Osteocyte (in vitro differentiated cells): ENCODE measurements at regions not wholly inside any gene's neighbourhood (a gene's known extent, or its start where the extent isn't known, plus 50 kb on each side); places are given as distances from the start of the nearest gene placed in this dataset.

Source experiments
- DNase-seq: peaks from one replicate; pipeline ENCODE4 v3.0.0; 2021; ENCODE audit warnings: mixed read lengths; ENCODE audit not compliant: unreplicated experiment; ENCODE audit errors: extremely low spot score
- H3K27ac Mint-ChIP-seq: one replicate; pipeline ENCODE4 v1.8.0; 2021; ENCODE audit warnings: mild to moderate bottlenecking, mixed read lengths; ENCODE audit not compliant: unreplicated experiment
- H3K27me3 Mint-ChIP-seq: one replicate; pipeline ENCODE4 v1.8.0; 2021; ENCODE audit warnings: mixed read lengths; ENCODE audit not compliant: unreplicated experiment
- H3K36me3 Mint-ChIP-seq: one replicate; pipeline ENCODE4 v1.8.0; 2021; ENCODE audit warnings: mixed read lengths; ENCODE audit not compliant: unreplicated experiment
- H3K4me1 Mint-ChIP-seq: one replicate; pipeline ENCODE4 v1.8.0; 2021; ENCODE audit warnings: mixed read lengths; ENCODE audit not compliant: unreplicated experiment
- H3K4me3 Mint-ChIP-seq: one replicate; pipeline ENCODE4 v1.8.0; 2021; ENCODE audit warnings: mild to moderate bottlenecking, moderate library complexity, mixed read lengths; ENCODE audit not compliant: unreplicated experiment
- H3K9me3 Mint-ChIP-seq: one replicate; pipeline ENCODE4 v1.8.0; 2021; ENCODE audit warnings: mixed read lengths; ENCODE audit not compliant: unreplicated experiment
- TF ChIP-seq, protein P1 (sequence below): fragments of 200-600 bp; sonication (generic); IDR thresholded peaks from 2 replicates; pipeline ENCODE4 v1.5.0; 2021; ENCODE audit warnings: antibody characterized with exemption, mild to moderate bottlenecking, moderate library complexity

DNA sequence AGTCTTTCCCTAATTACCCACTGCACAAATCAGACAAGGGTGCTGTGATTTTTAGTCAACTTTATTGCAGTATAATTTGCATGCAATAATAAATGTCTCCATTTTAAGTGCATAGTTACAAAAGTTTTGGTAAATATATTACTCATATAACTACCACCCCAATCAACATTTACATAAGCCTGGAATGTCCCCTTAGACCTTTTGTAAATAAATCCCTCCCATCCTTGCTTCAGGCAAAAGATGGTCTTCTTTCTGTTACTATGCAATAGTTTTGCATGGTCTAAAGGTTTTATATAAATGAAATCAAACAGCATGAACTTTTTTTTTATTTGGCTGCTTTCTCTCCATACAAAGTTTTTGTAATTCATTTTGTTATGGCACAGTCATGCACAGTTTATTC, 235.4 kb downstream of the PYDC2 start:
- Mint-ChIP-seq H3K4me3 (no peak overlapping the region), H3K27me3 (peaks cover 3% of the 10 kb centered on the region), H3K9me3 (peaks cover 10% of the 10 kb centered on the region), H3K27ac (no peak overlapping the region), H3K36me3 (peaks cover 1% of the 10 kb centered on the region), H3K4me1 (no peaks in the 10 kb centered on the region)
- TF ChIP-seq, protein P1, sequence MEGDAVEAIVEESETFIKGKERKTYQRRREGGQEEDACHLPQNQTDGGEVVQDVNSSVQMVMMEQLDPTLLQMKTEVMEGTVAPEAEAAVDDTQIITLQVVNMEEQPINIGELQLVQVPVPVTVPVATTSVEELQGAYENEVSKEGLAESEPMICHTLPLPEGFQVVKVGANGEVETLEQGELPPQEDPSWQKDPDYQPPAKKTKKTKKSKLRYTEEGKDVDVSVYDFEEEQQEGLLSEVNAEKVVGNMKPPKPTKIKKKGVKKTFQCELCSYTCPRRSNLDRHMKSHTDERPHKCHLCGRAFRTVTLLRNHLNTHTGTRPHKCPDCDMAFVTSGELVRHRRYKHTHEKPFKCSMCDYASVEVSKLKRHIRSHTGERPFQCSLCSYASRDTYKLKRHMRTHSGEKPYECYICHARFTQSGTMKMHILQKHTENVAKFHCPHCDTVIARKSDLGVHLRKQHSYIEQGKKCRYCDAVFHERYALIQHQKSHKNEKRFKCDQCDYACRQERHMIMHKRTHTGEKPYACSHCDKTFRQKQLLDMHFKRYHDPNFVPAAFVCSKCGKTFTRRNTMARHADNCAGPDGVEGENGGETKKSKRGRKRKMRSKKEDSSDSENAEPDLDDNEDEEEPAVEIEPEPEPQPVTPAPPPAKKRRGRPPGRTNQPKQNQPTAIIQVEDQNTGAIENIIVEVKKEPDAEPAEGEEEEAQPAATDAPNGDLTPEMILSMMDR, result no peak
- no peak for DNase-seq

DNA sequence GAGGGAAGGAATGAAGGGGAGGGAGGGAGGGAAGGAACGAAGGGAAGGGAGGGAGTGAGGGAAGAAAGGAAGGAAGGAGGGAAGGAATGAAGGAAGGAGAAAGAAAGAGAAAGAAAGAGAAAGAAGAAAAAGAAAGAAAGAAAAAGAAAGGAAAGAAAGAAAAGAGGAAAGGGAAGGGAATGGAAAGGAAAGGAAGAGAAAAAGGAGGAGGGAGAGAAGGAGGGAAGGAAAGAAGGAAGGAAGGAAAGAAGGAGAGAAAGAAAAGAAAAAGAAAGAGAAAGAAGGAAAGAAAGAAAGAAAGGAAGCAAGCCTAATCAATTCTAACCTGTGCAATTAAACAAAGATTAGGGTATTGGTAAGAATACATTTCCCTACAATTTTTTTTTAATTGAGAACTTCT, 238.6 kb downstream of the PYDC2 start:
- no peak for DNase-seq
- TF ChIP-seq, protein P1, result no peak
- H3K36me3 Mint-ChIP-seq, result peaks cover 3% of the 10 kb centered on the region

DNA sequence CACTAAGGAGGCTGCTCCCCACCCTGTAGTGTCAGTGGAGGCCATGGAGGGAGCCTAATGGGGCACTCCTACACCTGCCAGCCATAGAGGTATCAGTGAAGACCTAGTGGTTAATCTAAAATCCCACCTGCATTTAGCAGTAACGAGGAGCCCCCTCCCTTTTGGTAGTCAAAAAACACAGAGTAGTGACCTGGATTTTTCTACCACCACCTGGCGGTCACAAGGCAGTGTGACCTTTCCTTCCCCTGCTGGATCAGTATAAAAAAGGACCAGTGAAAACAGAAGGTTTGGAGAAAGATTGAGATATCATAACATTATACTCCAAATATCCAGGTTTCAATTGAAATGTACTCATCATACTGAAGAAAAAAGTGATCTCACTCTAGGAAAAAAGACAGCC, 241.2 kb downstream of the PYDC2 start:
- H3K27ac Mint-ChIP-seq, result no peak overlapping the region

More for the DNA sequence above, 238.6 kb downstream of the PYDC2 start:
- H3K4me1 Mint-ChIP-seq, result no peaks in the 10 kb centered on the region
- no peak overlapping the region for H3K27ac Mint-ChIP-seq
- peaks cover 18% of the 10 kb centered on the region for H3K9me3 Mint-ChIP-seq
- H3K4me3 Mint-ChIP-seq, result no peak overlapping the region
- peaks cover 3% of the 10 kb centered on the region for H3K27me3 Mint-ChIP-seq

DNA sequence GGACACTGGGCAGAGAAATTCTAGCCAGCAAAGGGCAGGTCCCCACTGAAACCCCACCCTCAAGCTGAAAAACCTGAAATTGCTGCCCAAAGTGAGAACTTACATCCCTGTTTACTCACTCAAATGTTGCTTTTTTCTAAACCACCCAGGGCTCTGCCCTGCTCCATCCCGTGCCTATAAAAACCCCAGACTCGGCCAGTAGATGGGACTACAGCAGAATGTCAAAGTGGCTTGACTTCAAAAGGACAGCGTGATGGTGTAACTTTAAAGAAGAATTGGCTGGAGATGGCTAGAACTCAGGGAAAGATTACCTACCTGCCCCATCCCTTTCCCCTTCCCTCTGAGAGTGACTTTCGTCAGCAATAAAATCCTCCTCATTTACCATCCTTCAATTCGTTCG, 246.9 kb downstream of the PYDC2 start:
- Mint-ChIP-seq H3K27ac (no peak overlapping the region), H3K9me3 (peaks cover 15% of the 10 kb centered on the region), H3K36me3 (no peaks in the 10 kb centered on the region), H3K4me3 (no peak overlapping the region), H3K27me3 (peaks cover 12% of the 10 kb centered on the region), H3K4me1 (no peaks in the 10 kb centered on the region)
- TF ChIP-seq, protein P1, result no peak
- DNase-seq, result no peak

More for the DNA sequence above, 241.2 kb downstream of the PYDC2 start:
- H3K36me3 Mint-ChIP-seq, result peaks cover 3% of the 10 kb centered on the region
- H3K27me3 Mint-ChIP-seq, result peaks cover 11% of the 10 kb centered on the region
- DNase-seq, result no peak
- TF ChIP-seq, protein P1, result no peak
- no peaks in the 10 kb centered on the region for H3K4me1 Mint-ChIP-seq
- H3K9me3 Mint-ChIP-seq, result peaks cover 30% of the 10 kb centered on the region
- H3K4me3 Mint-ChIP-seq, result no peak overlapping the region

DNA sequence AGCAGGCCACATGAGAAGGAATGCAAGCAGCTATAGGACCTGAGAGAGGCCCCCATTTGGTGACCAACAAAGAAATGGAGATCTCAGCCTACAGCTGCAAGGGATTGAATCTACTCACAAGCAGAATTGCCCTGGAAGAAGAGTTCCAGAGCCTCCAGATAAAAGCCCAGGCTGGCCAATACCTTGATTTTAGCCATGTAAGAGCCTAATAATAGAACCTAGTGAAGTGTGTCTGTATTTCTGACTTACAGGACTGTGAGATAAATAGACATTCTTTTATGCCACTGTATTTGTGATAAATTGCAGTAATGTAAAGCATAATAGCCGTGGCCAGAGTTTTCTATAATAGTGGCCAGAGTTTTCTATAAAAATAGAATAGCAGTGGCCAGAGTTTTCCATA, 254.6 kb downstream of the PYDC2 start:
- DNase-seq, result no peak
- Mint-ChIP-seq H3K27me3 (peaks cover 6% of the 10 kb centered on the region), H3K36me3 (no peaks in the 10 kb centered on the region), H3K4me1 (no peaks in the 10 kb centered on the region), H3K27ac (no peak overlapping the region), H3K9me3 (no peaks in the 10 kb centered on the region), H3K4me3 (no peak overlapping the region)
- TF ChIP-seq, protein P1, result no peak
